Upper lobe of right lung (tissue), 1 donor: ENCODE measurements at regions not wholly inside any gene's neighbourhood (a gene's known extent, or its start where the extent isn't known, plus 50 kb on each side); places are given as distances from the start of the nearest gene placed in this dataset.

Experiments used
- ATAC-seq: fragments of 200-7000 bp; cut with Tn5 transposase; one replicate; pipeline ENCODE4 v1.9.1; 2020; ENCODE audit warnings: mild to moderate bottlenecking, moderate library complexity
- DNase-seq: peaks from one replicate; pipeline ENCODE4 v3.0.0-alpha.2; 2020
- H3K27ac ChIP-seq: fragments of 200-600 bp; one replicate; pipeline ENCODE4 v1.8.0; 2022
- H3K27me3 ChIP-seq: fragments of 200-600 bp; one replicate; pipeline ENCODE4 v1.8.0; 2022; ENCODE audit warnings: mild to moderate bottlenecking
- H3K36me3 ChIP-seq: fragments of 200-600 bp; one replicate; pipeline ENCODE4 v1.8.0; 2022
- H3K4me1 ChIP-seq: fragments of 200-600 bp; one replicate; pipeline ENCODE4 v1.8.0; 2022
- H3K4me3 ChIP-seq: fragments of 200-600 bp; one replicate; pipeline ENCODE4 v1.8.0; 2022; ENCODE audit warnings: mild to moderate bottlenecking
- H3K9me3 ChIP-seq: fragments of 200-600 bp; one replicate; pipeline ENCODE4 v1.8.0; 2022
- CTCF ChIP-seq: fragments of 200-600 bp; IDR thresholded peaks from one replicate; pipeline ENCODE4 v1.8.0; 2022; ENCODE audit warnings: antibody characterized with exemption
- intact Hi-C: fragments of 100-400 bp; cut with DNase I; formaldehyde crosslinking; loops from one replicate; pipeline ENCODE4 v1.11.0; 2022
- donor health status: DM: no; HTN: yes; CAD: no; lungs with severe emphysema.

GRCh38 chr4:155603360-155603891 lies 63.2 kb upstream of the GUCY1A1 start:
- DNase-seq, result no peak
- no peaks in the 10 kb centered on the region for H3K9me3 ChIP-seq
- TF ChIP-seq CTCF, result no peak
- intact Hi-C loops, result no loop called here
- H3K4me3 ChIP-seq, result no peak overlapping the region
- no peaks in the 10 kb centered on the region for H3K27me3 ChIP-seq
- H3K4me1 ChIP-seq, result no peaks in the 10 kb centered on the region
- ATAC-seq, result no peak
- no peak overlapping the region for H3K27ac ChIP-seq
- H3K36me3 ChIP-seq, result no peaks in the 10 kb centered on the region

- ATAC-seq (no peak), DNase-seq (no peak)
- H3K4me3 ChIP-seq, result no peak overlapping the region
- H3K27me3 ChIP-seq, result no peaks in the 10 kb centered on the region
- intact Hi-C loops, result no loop called here
- no peaks in the 10 kb centered on the region for H3K4me1 ChIP-seq
- H3K36me3 ChIP-seq, result no peaks in the 10 kb centered on the region
- no peak overlapping the region for H3K27ac ChIP-seq
- no peak for TF ChIP-seq CTCF
- H3K9me3 ChIP-seq, result no peaks in the 10 kb centered on the region
Measured at GRCh38 chr4:155602351-155603140, 64.1 kb upstream of the GUCY1A1 start.

- Histone ChIP-seq H3K27me3 (no peaks in the 10 kb centered on the region), H3K4me1 (no peaks in the 10 kb centered on the region), H3K27ac (no peak overlapping the region), H3K4me3 (no peak overlapping the region), H3K36me3 (no peaks in the 10 kb centered on the region), H3K9me3 (no peaks in the 10 kb centered on the region)
- ATAC-seq (no peak), DNase-seq (no peak)
- intact Hi-C loops, result no loop called here
- TF ChIP-seq CTCF, result no peak
Measured at GRCh38 chr4:155600244-155600643, 66.4 kb upstream of the GUCY1A1 start.

GRCh38 chr4:155599596-155599995 lies 67.1 kb upstream of the GUCY1A1 start:
- ATAC-seq (no peak), DNase-seq (no peak)

GRCh38 chr4:155599085-155599484 lies 67.6 kb upstream of the GUCY1A1 start:
- ATAC-seq, result no peak

More at GRCh38 chr4:155599596-155599995, 67.1 kb upstream of the GUCY1A1 start:
- no peaks in the 10 kb centered on the region for H3K9me3 ChIP-seq
- intact Hi-C loops, result no loop called here
- no peak overlapping the region for H3K4me3 ChIP-seq
- H3K36me3 ChIP-seq, result no peaks in the 10 kb centered on the region
- H3K27ac ChIP-seq, result no peak overlapping the region
- no peak for TF ChIP-seq CTCF
- no peaks in the 10 kb centered on the region for H3K4me1 ChIP-seq
- H3K27me3 ChIP-seq, result no peaks in the 10 kb centered on the region

More at GRCh38 chr4:155599085-155599484, 67.6 kb upstream of the GUCY1A1 start:
- Histone ChIP-seq H3K36me3 (no peaks in the 10 kb centered on the region), H3K4me3 (no peak overlapping the region), H3K27me3 (no peaks in the 10 kb centered on the region), H3K4me1 (no peaks in the 10 kb centered on the region), H3K27ac (no peak overlapping the region), H3K9me3 (no peaks in the 10 kb centered on the region)
- no peak for TF ChIP-seq CTCF
- intact Hi-C loops, result no loop called here
- no peak for DNase-seq
